ENCODE measurements at regions not wholly inside any gene's neighbourhood (a gene's known extent, or its start where the extent isn't known, plus 50 kb on each side); places are given as distances from the start of the nearest gene placed in this dataset.

GRCh38 chr6:128763599-128764300, 119.2 kb upstream of the LAMA2 start:
- DNase-seq (ENCODE audit: insufficient read length) (no peak), FAIRE-seq (no peak)
- no peak for TF ChIP-seq POLR2A (IDR thresholded peaks at IDR 0.05; ENCODE audit: low read depth, low read length)
- no peak for TF ChIP-seq TAF1 (IDR thresholded peaks at IDR 0.05; ENCODE audit: borderline replicate concordance, low read depth, low read length)
- TF ChIP-seq POLR2AphosphoS5 (IDR thresholded peaks at IDR 0.05; ENCODE audit: low read depth, low read length): no peak

GRCh38 chr6:128759901-128760300, 123.0 kb upstream of the LAMA2 start:
- TF ChIP-seq TAF1 (IDR thresholded peaks at IDR 0.05; ENCODE audit: borderline replicate concordance, low read depth, low read length): no peak
- no peak for TF ChIP-seq POLR2A (IDR thresholded peaks at IDR 0.05; ENCODE audit: low read depth, low read length)
- no peak for TF ChIP-seq POLR2AphosphoS5 (IDR thresholded peaks at IDR 0.05; ENCODE audit: low read depth, low read length)
- FAIRE-seq (no peak), DNase-seq (ENCODE audit: insufficient read length) (no peak)

- TF ChIP-seq POLR2AphosphoS5 (IDR thresholded peaks at IDR 0.05; ENCODE audit: low read depth, low read length) (no peak), POLR2A (IDR thresholded peaks at IDR 0.05; ENCODE audit: low read depth, low read length) (no peak), TAF1 (IDR thresholded peaks at IDR 0.05; ENCODE audit: borderline replicate concordance, low read depth, low read length) (no peak)
- DNase-seq (ENCODE audit: insufficient read length): no peak
- FAIRE-seq: no peak
Observed at GRCh38 chr6:128759447-128759846, 123.5 kb upstream of the LAMA2 start.

GRCh38 chr6:128757961-128758360, 125.0 kb upstream of the LAMA2 start:
- no peak for FAIRE-seq
- DNase-seq (ENCODE audit: insufficient read length): no peak
- TF ChIP-seq TAF1 (IDR thresholded peaks at IDR 0.05; ENCODE audit: borderline replicate concordance, low read depth, low read length): no peak
- no peak for TF ChIP-seq POLR2A (IDR thresholded peaks at IDR 0.05; ENCODE audit: low read depth, low read length)
- no peak for TF ChIP-seq POLR2AphosphoS5 (IDR thresholded peaks at IDR 0.05; ENCODE audit: low read depth, low read length)

- no peak for TF ChIP-seq POLR2AphosphoS5 (IDR thresholded peaks at IDR 0.05; ENCODE audit: low read depth, low read length)
- TF ChIP-seq POLR2A (IDR thresholded peaks at IDR 0.05; ENCODE audit: low read depth, low read length): no peak
- no peak for TF ChIP-seq TAF1 (IDR thresholded peaks at IDR 0.05; ENCODE audit: borderline replicate concordance, low read depth, low read length)
- DNase-seq (ENCODE audit: insufficient read length): peak; percentile 11
- peak; percentile 78 for FAIRE-seq
Observed at GRCh38 chr6:128754658-128755256, 128.2 kb upstream of the LAMA2 start.

- FAIRE-seq: no peak
- TF ChIP-seq TAF1 (IDR thresholded peaks at IDR 0.05; ENCODE audit: borderline replicate concordance, low read depth, low read length) (no peak), POLR2A (IDR thresholded peaks at IDR 0.05; ENCODE audit: low read depth, low read length) (no peak), POLR2AphosphoS5 (IDR thresholded peaks at IDR 0.05; ENCODE audit: low read depth, low read length) (no peak)
- no peak for DNase-seq (ENCODE audit: insufficient read length)
Observed at GRCh38 chr6:128743974-128744765, 138.8 kb upstream of the LAMA2 start.

- no peak for TF ChIP-seq TAF1 (IDR thresholded peaks at IDR 0.05; ENCODE audit: borderline replicate concordance, low read depth, low read length)
- TF ChIP-seq POLR2AphosphoS5 (IDR thresholded peaks at IDR 0.05; ENCODE audit: low read depth, low read length): no peak
- TF ChIP-seq POLR2A (IDR thresholded peaks at IDR 0.05; ENCODE audit: low read depth, low read length): no peak
- no peak for FAIRE-seq
- no peak for DNase-seq (ENCODE audit: insufficient read length)
Observed at GRCh38 chr6:128742900-128743299, 140.0 kb upstream of the LAMA2 start.

GRCh38 chr6:128740951-128741350, 142.0 kb upstream of the LAMA2 start:
- TF ChIP-seq POLR2A (IDR thresholded peaks at IDR 0.05; ENCODE audit: low read depth, low read length): no peak
- no peak for TF ChIP-seq TAF1 (IDR thresholded peaks at IDR 0.05; ENCODE audit: borderline replicate concordance, low read depth, low read length)
- TF ChIP-seq POLR2AphosphoS5 (IDR thresholded peaks at IDR 0.05; ENCODE audit: low read depth, low read length): no peak
- FAIRE-seq: no peak
- DNase-seq (ENCODE audit: insufficient read length): no peak

GRCh38 chr6:128739112-128739511, 143.8 kb upstream of the LAMA2 start:
- DNase-seq (ENCODE audit: insufficient read length): no peak
- no peak for TF ChIP-seq POLR2AphosphoS5 (IDR thresholded peaks at IDR 0.05; ENCODE audit: low read depth, low read length)
- no peak for TF ChIP-seq TAF1 (IDR thresholded peaks at IDR 0.05; ENCODE audit: borderline replicate concordance, low read depth, low read length)
- TF ChIP-seq POLR2A (IDR thresholded peaks at IDR 0.05; ENCODE audit: low read depth, low read length): no peak
- FAIRE-seq: no peak

- no peak for FAIRE-seq
- TF ChIP-seq POLR2AphosphoS5 (IDR thresholded peaks at IDR 0.05; ENCODE audit: low read depth, low read length): no peak
- no peak for TF ChIP-seq TAF1 (IDR thresholded peaks at IDR 0.05; ENCODE audit: borderline replicate concordance, low read depth, low read length)
- TF ChIP-seq POLR2A (IDR thresholded peaks at IDR 0.05; ENCODE audit: low read depth, low read length): no peak
- no peak for DNase-seq (ENCODE audit: insufficient read length)
Observed at GRCh38 chr6:128738112-128738511, 144.8 kb upstream of the LAMA2 start.

- FAIRE-seq (no peak), DNase-seq (ENCODE audit: insufficient read length) (no peak)
- no peak for TF ChIP-seq TAF1 (IDR thresholded peaks at IDR 0.05; ENCODE audit: borderline replicate concordance, low read depth, low read length)
- no peak for TF ChIP-seq POLR2A (IDR thresholded peaks at IDR 0.05; ENCODE audit: low read depth, low read length)
- no peak for TF ChIP-seq POLR2AphosphoS5 (IDR thresholded peaks at IDR 0.05; ENCODE audit: low read depth, low read length)
Observed at GRCh38 chr6:128736780-128737179, 146.2 kb upstream of the LAMA2 start.
